ENCODE measurements at regions not wholly inside any gene's neighbourhood (a gene's known extent, or its start where the extent isn't known, plus 50 kb on each side); places are given as distances from the start of the nearest gene placed in this dataset.

- no peak overlapping the region for H3K9ac ChIP-seq (ENCODE audit: low read depth in 1 of 2, low read length in 2 of 2)
- no peaks in the 10 kb centered on the region for H3K27me3 ChIP-seq (ENCODE audit: control insufficient read depth in 1 of 2, insufficient read depth in 2 of 2, low read length in 2 of 2)
- H3K4me3 ChIP-seq (ENCODE audit: low read depth in 1 of 2, low read length in 2 of 2): no peak overlapping the region
- H3K9me3 ChIP-seq (ENCODE audit: control insufficient read depth in 1 of 2, low read length in 2 of 2): no peaks in the 10 kb centered on the region
- H3K36me3 ChIP-seq (ENCODE audit: control insufficient read depth in 1 of 2, insufficient read depth in 2 of 2, low read length in 2 of 2): no peaks in the 10 kb centered on the region
- H3K4me1 ChIP-seq (ENCODE audit: control insufficient read depth in 1 of 2, insufficient read depth in 2 of 2, low read length in 2 of 2): peaks cover 28% of the 10 kb centered on the region in 2 donors
- no peak overlapping the region for H3K27ac ChIP-seq (ENCODE audit: low read depth, low read length)
These were observed 191.5 kb downstream of the ZFP36L2 start for GRCh38 chr2:43034921-43035320.

GRCh38 chr2:43034242-43034619, 192.2 kb downstream of the ZFP36L2 start:
- no peak overlapping the region for H3K4me3 ChIP-seq (ENCODE audit: low read depth in 1 of 2, low read length in 2 of 2)
- H3K9me3 ChIP-seq (ENCODE audit: control insufficient read depth in 1 of 2, low read length in 2 of 2): no peaks in the 10 kb centered on the region
- no peaks in the 10 kb centered on the region for H3K27me3 ChIP-seq (ENCODE audit: control insufficient read depth in 1 of 2, insufficient read depth in 2 of 2, low read length in 2 of 2)
- H3K36me3 ChIP-seq (ENCODE audit: control insufficient read depth in 1 of 2, insufficient read depth in 2 of 2, low read length in 2 of 2): no peaks in the 10 kb centered on the region
- peaks cover 26 to 27% of the 10 kb centered on the region in 2 donors for H3K4me1 ChIP-seq (ENCODE audit: control insufficient read depth in 1 of 2, insufficient read depth in 2 of 2, low read length in 2 of 2)
- H3K9ac ChIP-seq (ENCODE audit: low read depth in 1 of 2, low read length in 2 of 2): no peak overlapping the region
- H3K27ac ChIP-seq (ENCODE audit: low read depth, low read length): no peak overlapping the region

- Histone ChIP-seq H3K9me3 (ENCODE audit: control insufficient read depth in 1 of 2, low read length in 2 of 2) (no peaks in the 10 kb centered on the region), H3K4me1 (ENCODE audit: control insufficient read depth in 1 of 2, insufficient read depth in 2 of 2, low read length in 2 of 2) (peaks cover 26 to 29% of the 10 kb centered on the region in 2 donors), H3K9ac (ENCODE audit: low read depth in 1 of 2, low read length in 2 of 2) (no peak overlapping the region), H3K36me3 (ENCODE audit: control insufficient read depth in 1 of 2, insufficient read depth in 2 of 2, low read length in 2 of 2) (no peaks in the 10 kb centered on the region), H3K27ac (ENCODE audit: low read depth, low read length) (no peak overlapping the region), H3K4me3 (ENCODE audit: low read depth in 1 of 2, low read length in 2 of 2) (no peak overlapping the region), H3K27me3 (ENCODE audit: control insufficient read depth in 1 of 2, insufficient read depth in 2 of 2, low read length in 2 of 2) (no peaks in the 10 kb centered on the region)
These were observed 192.8 kb downstream of the ZFP36L2 start for GRCh38 chr2:43033466-43034241.

GRCh38 chr2:43033016-43033270, 193.5 kb downstream of the ZFP36L2 start:
- Histone ChIP-seq H3K4me1 (ENCODE audit: control insufficient read depth in 1 of 2, insufficient read depth in 2 of 2, low read length in 2 of 2) (peaks cover 26% of the 10 kb centered on the region in 2 donors), H3K9ac (ENCODE audit: low read depth in 1 of 2, low read length in 2 of 2) (peak overlapping the region; percentile 8 to 44), H3K36me3 (ENCODE audit: control insufficient read depth in 1 of 2, insufficient read depth in 2 of 2, low read length in 2 of 2) (no peaks in the 10 kb centered on the region), H3K9me3 (ENCODE audit: control insufficient read depth in 1 of 2, low read length in 2 of 2) (no peaks in the 10 kb centered on the region), H3K27me3 (ENCODE audit: control insufficient read depth in 1 of 2, insufficient read depth in 2 of 2, low read length in 2 of 2) (no peaks in the 10 kb centered on the region), H3K4me3 (ENCODE audit: low read depth in 1 of 2, low read length in 2 of 2) (no peak overlapping the region), H3K27ac (ENCODE audit: low read depth, low read length) (no peak overlapping the region)

GRCh38 chr2:43032213-43033015, 194.0 kb downstream of the ZFP36L2 start:
- Histone ChIP-seq H3K9ac (ENCODE audit: low read depth in 1 of 2, low read length in 2 of 2) (peak overlapping the region; percentile 51 to 69), H3K4me3 (ENCODE audit: low read depth in 1 of 2, low read length in 2 of 2) (no peak overlapping the region), H3K9me3 (ENCODE audit: control insufficient read depth in 1 of 2, low read length in 2 of 2) (no peaks in the 10 kb centered on the region), H3K27ac (ENCODE audit: low read depth, low read length) (peak overlapping the region; percentile 39), H3K36me3 (ENCODE audit: control insufficient read depth in 1 of 2, insufficient read depth in 2 of 2, low read length in 2 of 2) (no peaks in the 10 kb centered on the region), H3K27me3 (ENCODE audit: control insufficient read depth in 1 of 2, insufficient read depth in 2 of 2, low read length in 2 of 2) (no peaks in the 10 kb centered on the region), H3K4me1 (ENCODE audit: control insufficient read depth in 1 of 2, insufficient read depth in 2 of 2, low read length in 2 of 2) (peaks cover 28 to 31% of the 10 kb centered on the region in 2 donors)

- H3K9me3 ChIP-seq (ENCODE audit: control insufficient read depth in 1 of 2, low read length in 2 of 2): no peaks in the 10 kb centered on the region
- peak overlapping the region; percentile 51 to 69 for H3K9ac ChIP-seq (ENCODE audit: low read depth in 1 of 2, low read length in 2 of 2)
- H3K27ac ChIP-seq (ENCODE audit: low read depth, low read length): peak overlapping the region; percentile 39
- peaks cover 36 to 38% of the 10 kb centered on the region in 2 donors for H3K4me1 ChIP-seq (ENCODE audit: control insufficient read depth in 1 of 2, insufficient read depth in 2 of 2, low read length in 2 of 2)
- no peaks in the 10 kb centered on the region for H3K27me3 ChIP-seq (ENCODE audit: control insufficient read depth in 1 of 2, insufficient read depth in 2 of 2, low read length in 2 of 2)
- no peak overlapping the region for H3K4me3 ChIP-seq (ENCODE audit: low read depth in 1 of 2, low read length in 2 of 2)
- no peaks in the 10 kb centered on the region for H3K36me3 ChIP-seq (ENCODE audit: control insufficient read depth in 1 of 2, insufficient read depth in 2 of 2, low read length in 2 of 2)
These were observed 194.8 kb downstream of the ZFP36L2 start for GRCh38 chr2:43031471-43032212.

- Histone ChIP-seq H3K27me3 (ENCODE audit: control insufficient read depth in 1 of 2, insufficient read depth in 2 of 2, low read length in 2 of 2) (no peaks in the 10 kb centered on the region), H3K4me1 (ENCODE audit: control insufficient read depth in 1 of 2, insufficient read depth in 2 of 2, low read length in 2 of 2) (peaks cover 40 to 43% of the 10 kb centered on the region in 2 donors), H3K36me3 (ENCODE audit: control insufficient read depth in 1 of 2, insufficient read depth in 2 of 2, low read length in 2 of 2) (no peaks in the 10 kb centered on the region), H3K9ac (ENCODE audit: low read depth in 1 of 2, low read length in 2 of 2) (no peak overlapping the region), H3K9me3 (ENCODE audit: control insufficient read depth in 1 of 2, low read length in 2 of 2) (no peaks in the 10 kb centered on the region), H3K4me3 (ENCODE audit: low read depth in 1 of 2, low read length in 2 of 2) (no peak overlapping the region), H3K27ac (ENCODE audit: low read depth, low read length) (no peak overlapping the region)
These were observed 195.7 kb downstream of the ZFP36L2 start for GRCh38 chr2:43030551-43031307.

- Histone ChIP-seq H3K36me3 (ENCODE audit: control insufficient read depth in 1 of 2, insufficient read depth in 2 of 2, low read length in 2 of 2) (no peaks in the 10 kb centered on the region), H3K9ac (ENCODE audit: low read depth in 1 of 2, low read length in 2 of 2) (no peak overlapping the region), H3K27ac (ENCODE audit: low read depth, low read length) (no peak overlapping the region), H3K27me3 (ENCODE audit: control insufficient read depth in 1 of 2, insufficient read depth in 2 of 2, low read length in 2 of 2) (no peaks in the 10 kb centered on the region), H3K9me3 (ENCODE audit: control insufficient read depth in 1 of 2, low read length in 2 of 2) (no peaks in the 10 kb centered on the region), H3K4me1 (ENCODE audit: control insufficient read depth in 1 of 2, insufficient read depth in 2 of 2, low read length in 2 of 2) (peaks cover 55 to 56% of the 10 kb centered on the region in 2 donors), H3K4me3 (ENCODE audit: low read depth in 1 of 2, low read length in 2 of 2) (no peak overlapping the region)
These were observed 197.2 kb downstream of the ZFP36L2 start for GRCh38 chr2:43029186-43029585.

GRCh38 chr2:43028188-43028587, 198.2 kb downstream of the ZFP36L2 start:
- no peak overlapping the region for H3K9ac ChIP-seq (ENCODE audit: low read depth in 1 of 2, low read length in 2 of 2)
- peaks cover 54 to 61% of the 10 kb centered on the region in 2 donors for H3K4me1 ChIP-seq (ENCODE audit: control insufficient read depth in 1 of 2, insufficient read depth in 2 of 2, low read length in 2 of 2)
- no peaks in the 10 kb centered on the region for H3K36me3 ChIP-seq (ENCODE audit: control insufficient read depth in 1 of 2, insufficient read depth in 2 of 2, low read length in 2 of 2)
- no peaks in the 10 kb centered on the region for H3K27me3 ChIP-seq (ENCODE audit: control insufficient read depth in 1 of 2, insufficient read depth in 2 of 2, low read length in 2 of 2)
- no peaks in the 10 kb centered on the region for H3K9me3 ChIP-seq (ENCODE audit: control insufficient read depth in 1 of 2, low read length in 2 of 2)
- H3K27ac ChIP-seq (ENCODE audit: low read depth, low read length): no peak overlapping the region
- no peak overlapping the region for H3K4me3 ChIP-seq (ENCODE audit: low read depth in 1 of 2, low read length in 2 of 2)
